ENCODE measurements at regions not wholly inside any gene's neighbourhood (a gene's known extent, or its start where the extent isn't known, plus 50 kb on each side); places are given as distances from the start of the nearest gene placed in this dataset.

DNA sequence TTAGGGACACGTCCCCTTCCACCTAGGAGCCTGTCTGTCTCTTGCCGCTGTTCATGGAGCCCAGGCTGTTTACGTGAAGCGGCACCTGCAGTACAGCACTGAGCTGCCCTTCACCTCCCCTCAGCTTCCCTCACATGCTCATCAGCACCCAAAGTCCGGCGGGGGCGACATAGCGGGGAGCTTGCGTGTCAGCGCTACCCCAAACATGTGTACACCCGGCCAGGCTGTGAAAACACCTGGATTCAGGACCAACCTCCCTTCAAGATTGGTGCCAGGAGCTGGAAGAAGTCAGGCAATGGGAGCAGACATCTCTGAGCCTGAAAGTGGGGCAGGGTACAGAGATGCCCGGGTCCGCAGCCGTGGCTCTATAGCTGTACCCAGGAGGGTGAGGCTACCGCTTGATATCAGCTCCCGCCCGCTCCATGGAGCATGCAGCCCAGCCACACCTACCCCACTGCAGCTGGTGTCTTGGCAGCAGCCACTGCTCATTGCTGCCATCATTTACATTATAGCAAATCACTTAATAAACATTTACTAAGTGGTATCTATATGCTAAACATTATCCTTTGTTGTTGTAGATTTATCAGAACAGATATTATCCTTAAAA, 712.1 kb downstream of the CDH9 start:
- no peak for TF ChIP-seq ZMAT3 (CRISPR knock-in tag; conservative IDR thresholded peaks at IDR 0.05)
- no peak for TF ChIP-seq CEBPB (IDR thresholded peaks at IDR 0.05; ENCODE audit: borderline replicate concordance, low read depth, low read length)
- TF ChIP-seq BRF2 (CRISPR knock-in tag; IDR thresholded peaks at IDR 0.05) = no peak
- TF ChIP-seq, protein P1, sequence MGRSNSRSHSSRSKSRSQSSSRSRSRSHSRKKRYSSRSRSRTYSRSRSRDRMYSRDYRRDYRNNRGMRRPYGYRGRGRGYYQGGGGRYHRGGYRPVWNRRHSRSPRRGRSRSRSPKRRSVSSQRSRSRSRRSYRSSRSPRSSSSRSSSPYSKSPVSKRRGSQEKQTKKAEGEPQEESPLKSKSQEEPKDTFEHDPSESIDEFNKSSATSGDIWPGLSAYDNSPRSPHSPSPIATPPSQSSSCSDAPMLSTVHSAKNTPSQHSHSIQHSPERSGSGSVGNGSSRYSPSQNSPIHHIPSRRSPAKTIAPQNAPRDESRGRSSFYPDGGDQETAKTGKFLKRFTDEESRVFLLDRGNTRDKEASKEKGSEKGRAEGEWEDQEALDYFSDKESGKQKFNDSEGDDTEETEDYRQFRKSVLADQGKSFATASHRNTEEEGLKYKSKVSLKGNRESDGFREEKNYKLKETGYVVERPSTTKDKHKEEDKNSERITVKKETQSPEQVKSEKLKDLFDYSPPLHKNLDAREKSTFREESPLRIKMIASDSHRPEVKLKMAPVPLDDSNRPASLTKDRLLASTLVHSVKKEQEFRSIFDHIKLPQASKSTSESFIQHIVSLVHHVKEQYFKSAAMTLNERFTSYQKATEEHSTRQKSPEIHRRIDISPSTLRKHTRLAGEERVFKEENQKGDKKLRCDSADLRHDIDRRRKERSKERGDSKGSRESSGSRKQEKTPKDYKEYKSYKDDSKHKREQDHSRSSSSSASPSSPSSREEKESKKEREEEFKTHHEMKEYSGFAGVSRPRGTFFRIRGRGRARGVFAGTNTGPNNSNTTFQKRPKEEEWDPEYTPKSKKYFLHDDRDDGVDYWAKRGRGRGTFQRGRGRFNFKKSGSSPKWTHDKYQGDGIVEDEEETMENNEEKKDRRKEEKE (IDR thresholded peaks at IDR 0.05) = no peak
- TF ChIP-seq, protein P2, sequence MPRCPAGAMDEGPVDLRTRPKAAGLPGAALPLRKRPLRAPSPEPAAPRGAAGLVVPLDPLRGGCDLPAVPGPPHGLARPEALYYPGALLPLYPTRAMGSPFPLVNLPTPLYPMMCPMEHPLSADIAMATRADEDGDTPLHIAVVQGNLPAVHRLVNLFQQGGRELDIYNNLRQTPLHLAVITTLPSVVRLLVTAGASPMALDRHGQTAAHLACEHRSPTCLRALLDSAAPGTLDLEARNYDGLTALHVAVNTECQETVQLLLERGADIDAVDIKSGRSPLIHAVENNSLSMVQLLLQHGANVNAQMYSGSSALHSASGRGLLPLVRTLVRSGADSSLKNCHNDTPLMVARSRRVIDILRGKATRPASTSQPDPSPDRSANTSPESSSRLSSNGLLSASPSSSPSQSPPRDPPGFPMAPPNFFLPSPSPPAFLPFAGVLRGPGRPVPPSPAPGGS (CRISPR knock-in tag; IDR thresholded peaks at IDR 0.05) = no peak
- TF ChIP-seq CTCF (CRISPR knock-in tag; IDR thresholded peaks at IDR 0.05) = no peak
- TF ChIP-seq MXI1 (IDR thresholded peaks at IDR 0.05; ENCODE audit: borderline replicate concordance, low read depth, low read length) = no peak
- no peak for TF ChIP-seq ZFX (CRISPR knock-in tag; IDR thresholded peaks at IDR 0.05; ENCODE audit: low read depth)
- no peak for TF ChIP-seq ZNF143 (CRISPR knock-in tag; IDR thresholded peaks at IDR 0.05)
- TF ChIP-seq TP53 (CRISPR knock-in tag; conservative IDR thresholded peaks at IDR 0.05) = no peak
- TF ChIP-seq EP300 (IDR thresholded peaks at IDR 0.05; ENCODE audit: low read depth in 2 of 2, low read length in 2 of 2) = no peak
- TF ChIP-seq EP300 (CRISPR knock-in tag; IDR thresholded peaks at IDR 0.05; ENCODE audit: borderline replicate concordance) = no peak
- no peak for TF ChIP-seq NFRKB (IDR thresholded peaks at IDR 0.05)
- TF ChIP-seq CREB1 (IDR thresholded peaks at IDR 0.05) = no peak
- TF ChIP-seq CREB1 (CRISPR knock-in tag; IDR thresholded peaks at IDR 0.05) = no peak
